NCI-H82 (cell line): ENCODE measurements at regions not wholly inside any gene's neighbourhood (a gene's known extent, or its start where the extent isn't known, plus 50 kb on each side); places are given as distances from the start of the nearest gene placed in this dataset.
"Not testable (repeated sequence)": the region's sequence is repeated elsewhere in the genome, so short reads cannot be mapped to it uniquely, and the experiment has no call there.

Experiments
- DNase-seq: peaks from one replicate; lab custom pipeline; 2025; lab: John Stamatoyannopoulos, UW

DNA sequence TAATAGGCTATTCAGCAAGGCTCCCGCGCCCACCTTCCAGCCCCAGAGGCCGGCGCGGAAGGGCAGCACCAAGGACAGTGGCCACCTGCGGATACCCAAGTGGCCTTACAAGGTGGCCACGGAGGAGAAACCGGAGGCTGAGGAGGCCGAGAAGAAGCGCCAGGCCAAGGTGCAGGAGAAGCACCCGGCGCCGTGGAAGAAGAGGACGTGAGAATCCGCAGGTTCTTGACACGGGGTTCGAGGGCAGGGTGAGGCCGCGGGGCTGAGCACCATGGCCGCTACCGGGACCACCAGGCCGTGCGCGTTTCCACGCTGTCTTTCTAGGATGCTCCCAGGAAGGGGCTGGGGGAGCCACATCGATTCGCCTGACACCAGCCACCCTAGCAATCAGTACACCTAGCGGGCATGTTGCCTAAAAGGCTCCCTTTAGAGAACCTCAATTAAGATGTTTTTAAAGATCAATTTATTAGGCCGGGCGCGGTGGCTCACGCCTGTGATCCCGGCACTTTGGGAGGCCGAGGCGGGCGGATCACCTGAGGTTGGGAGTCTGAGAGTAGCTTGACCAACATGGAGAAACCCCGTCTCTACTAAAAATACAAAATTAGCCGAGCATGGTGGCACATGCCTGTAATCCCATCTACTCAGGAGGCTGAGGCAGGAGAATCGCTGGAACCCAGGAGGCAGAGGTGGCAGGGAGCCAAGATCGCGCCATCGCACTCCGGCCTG is 134.3 kb upstream of the OR4C13 start:
- DNase-seq, result not testable (repeated sequence)

DNA sequence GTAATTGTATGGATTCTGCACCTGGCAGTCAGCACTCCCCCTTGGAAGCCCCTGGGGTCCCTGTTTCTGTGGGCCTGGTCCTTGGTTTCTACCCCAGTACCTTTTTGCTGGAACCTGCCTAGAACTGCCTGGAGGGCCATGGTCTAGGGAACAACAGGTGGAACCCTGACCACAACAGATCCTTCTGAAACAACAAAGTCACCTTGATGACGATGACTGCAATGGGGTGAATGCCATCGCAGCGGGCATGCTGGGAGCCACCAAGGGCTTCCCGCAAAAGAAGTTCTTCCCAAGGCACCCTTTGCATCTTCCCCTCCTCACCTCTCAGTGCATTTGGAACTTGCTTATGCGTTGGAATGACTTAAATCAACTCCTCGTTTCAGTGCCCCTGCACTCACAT is 129.0 kb upstream of the OR4C13 start:
- DNase-seq, result not testable (repeated sequence)

DNA sequence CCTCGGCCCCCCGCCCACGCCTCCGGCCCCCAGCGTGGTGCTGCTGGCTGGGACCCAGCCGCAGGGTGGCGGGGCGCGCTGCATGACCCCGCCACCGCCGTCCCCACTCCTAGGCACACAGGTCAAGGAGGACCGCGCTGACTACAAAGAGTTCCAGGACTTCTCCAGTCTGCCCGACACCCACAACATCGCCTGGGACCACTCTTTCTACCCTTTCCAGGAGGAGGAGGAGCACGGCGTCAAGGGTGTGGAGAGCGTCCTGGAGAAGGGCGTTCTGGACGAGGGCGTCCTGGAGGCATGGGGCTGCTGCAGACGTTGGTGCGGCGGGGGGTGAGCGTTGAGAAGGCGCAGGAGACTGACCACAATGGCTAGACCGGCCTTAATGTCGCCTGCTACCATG is 101.7 kb upstream of the OR4C13 start:
- not testable (repeated sequence) for DNase-seq

DNA sequence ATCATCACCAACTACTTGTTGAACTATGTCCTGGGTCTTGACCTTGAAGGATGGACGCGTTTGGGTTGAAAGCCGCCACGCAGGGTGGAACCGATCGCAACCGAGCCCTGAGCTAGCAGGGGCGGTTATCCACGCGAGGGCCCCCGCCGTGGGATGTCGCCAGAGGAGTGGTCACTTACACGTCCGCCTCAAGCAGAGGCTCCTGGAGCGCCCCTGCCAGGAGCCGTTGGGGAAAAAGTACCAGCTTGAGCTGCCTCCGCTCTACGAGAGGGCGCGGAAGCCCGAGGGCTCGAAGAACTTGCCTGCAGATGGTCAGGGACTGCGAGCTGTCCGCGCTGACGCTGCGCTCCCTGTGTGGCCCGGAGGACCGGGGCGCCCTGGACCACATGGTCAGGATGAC is 100.7 kb upstream of the OR4C13 start:
- DNase-seq, result no peak

DNA sequence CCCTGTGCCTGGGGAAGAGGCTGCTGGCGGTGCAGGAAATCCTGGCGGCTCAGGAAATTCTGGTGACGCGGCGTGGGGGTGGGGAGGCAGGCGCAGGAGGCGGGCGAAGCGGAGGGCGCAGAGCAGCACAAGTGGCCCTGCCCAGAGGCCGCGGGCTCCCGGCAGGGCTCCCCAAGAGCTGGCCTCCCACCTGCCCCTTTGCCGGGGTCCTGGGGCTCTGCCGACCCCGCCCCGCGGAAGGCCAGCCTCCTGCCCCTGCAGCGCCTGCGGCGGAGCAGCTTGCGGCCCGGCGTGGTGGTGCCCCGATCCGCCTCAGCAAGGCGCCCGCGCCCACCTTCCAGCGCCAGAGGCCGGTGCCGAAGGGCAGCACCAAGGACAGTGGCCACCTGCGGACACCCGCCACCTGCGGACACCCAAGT is 100.2 kb upstream of the OR4C13 start:
- DNase-seq, result no peak

DNA sequence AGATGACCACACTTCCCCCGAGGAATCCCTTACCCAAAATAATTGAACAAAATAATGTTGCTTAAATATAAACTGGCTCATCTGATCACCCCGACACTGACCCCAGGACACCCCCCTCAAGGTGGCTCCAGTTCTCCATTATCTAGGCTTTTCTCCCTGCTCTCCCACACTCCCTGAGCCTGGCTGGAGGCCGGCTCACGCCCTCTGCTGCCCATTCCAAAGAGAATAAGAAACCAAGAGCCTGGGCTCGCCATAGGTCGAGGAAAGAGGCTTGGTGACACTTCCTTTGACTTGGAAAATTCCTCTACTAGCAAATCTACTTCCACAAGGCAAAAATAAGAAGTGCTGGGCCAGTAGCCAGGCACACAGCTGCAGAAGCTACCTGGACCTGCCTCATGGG is 63.3 kb upstream of the OR4C13 start:
- not testable (repeated sequence) for DNase-seq

DNA sequence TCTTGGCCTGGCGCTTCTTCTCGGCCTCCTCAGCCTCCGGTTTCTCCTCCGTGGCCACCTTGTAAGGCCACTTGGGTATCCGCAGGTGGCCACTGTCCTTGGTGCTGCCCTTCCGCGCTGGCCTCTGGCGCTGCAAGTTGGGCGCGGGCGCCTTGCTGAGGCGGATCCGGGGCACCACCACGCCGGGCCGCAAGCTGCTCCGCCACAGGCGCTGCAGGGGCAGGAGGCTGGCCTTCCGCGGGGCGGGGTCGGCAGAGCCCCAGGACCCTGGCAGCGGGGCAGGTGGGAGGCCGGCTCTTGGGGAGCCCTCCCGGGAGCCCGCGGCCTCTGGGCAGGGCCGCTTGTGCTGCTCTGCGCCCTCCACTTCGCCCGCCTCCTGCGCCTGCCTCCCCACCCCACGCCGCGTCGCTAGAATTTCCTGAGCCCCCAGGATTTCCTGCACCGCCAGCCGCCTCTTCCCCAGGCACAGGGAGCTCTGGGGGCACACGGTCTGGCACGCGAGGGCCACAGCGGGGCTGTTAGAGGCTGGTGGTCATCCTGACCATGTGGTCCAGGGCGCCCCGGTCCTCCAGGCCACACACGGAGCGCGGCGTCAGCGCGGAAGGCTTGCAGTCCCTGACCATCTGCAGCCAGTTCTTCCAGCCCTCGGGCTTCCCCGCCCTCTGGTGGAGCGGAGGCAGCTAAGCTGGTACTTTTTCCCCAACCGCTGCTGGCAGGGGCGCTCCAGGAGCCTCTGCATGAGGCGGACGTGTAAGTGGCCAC is 60.1 kb upstream of the OR4C13 start:
- DNase-seq, result peak; percentile 8

DNA sequence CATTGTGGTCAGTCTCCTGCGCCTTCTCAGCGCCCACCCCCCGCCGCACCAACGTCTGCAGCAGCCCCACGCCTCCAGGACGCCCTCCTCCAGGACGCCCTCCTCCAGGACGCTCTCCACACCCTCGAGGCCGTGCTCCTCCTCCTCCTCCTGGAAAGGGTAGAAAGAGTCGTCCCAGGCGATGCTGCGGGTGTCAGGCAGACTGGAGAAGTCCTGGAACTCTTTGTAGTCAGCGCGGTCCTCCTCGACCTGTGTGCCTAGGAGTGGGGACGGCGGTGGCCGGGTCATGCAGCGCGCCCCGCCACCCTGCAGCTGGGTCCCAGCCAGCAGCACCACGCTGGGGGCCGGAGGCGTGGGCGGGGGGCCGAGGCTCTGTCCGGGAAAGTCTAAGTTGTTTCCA is 58.7 kb upstream of the OR4C13 start:
- DNase-seq, result not testable (repeated sequence)
